COLO668 (cell line): ENCODE measurements at regions not wholly inside any gene's neighbourhood (a gene's known extent, or its start where the extent isn't known, plus 50 kb on each side); places are given as distances from the start of the nearest gene placed in this dataset.

Experiments used
- DNase-seq: peaks from one replicate; lab custom pipeline; 2025; ENCODE audit not compliant: unreplicated experiment; lab: John Stamatoyannopoulos, UW

DNA sequence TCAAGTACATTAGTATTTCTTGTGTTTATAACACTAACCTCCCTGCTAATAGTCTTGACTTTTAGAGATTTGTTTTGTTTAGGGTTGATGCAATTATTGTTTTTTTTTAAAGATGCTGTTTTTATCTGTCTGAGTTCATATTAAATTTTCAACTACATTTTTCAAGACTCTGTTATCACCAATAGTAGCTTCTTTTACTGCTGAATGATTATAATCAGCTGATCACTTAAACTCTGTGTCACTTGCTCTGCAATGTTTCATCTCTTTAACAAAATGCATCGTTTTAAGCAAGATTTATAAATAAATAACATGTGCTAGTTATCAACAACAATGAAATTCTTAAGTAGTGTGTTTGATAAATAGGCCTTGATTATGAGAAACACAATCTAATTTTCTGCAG is 920.9 kb upstream of the PCDH20 start:
- no peak for DNase-seq

DNA sequence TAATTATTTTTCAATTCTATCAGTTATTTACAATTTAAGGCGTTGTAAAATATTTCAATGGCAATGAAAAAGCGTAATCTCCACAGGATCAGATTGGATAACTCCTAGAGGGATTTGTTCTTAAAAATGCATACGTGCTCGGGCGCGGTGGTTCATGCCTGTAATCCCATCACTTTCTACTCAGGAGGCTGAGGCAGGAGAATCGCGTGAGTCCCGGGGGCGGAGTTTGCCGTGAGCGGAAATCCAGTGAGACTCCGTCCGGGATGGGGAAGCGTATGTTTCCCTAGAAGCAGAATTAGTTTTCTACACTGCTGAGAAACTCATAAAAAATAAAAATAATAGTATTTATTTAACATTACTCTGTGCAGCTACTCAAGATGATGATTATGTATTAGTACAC is 917.8 kb upstream of the PCDH20 start:
- no peak for DNase-seq

DNA sequence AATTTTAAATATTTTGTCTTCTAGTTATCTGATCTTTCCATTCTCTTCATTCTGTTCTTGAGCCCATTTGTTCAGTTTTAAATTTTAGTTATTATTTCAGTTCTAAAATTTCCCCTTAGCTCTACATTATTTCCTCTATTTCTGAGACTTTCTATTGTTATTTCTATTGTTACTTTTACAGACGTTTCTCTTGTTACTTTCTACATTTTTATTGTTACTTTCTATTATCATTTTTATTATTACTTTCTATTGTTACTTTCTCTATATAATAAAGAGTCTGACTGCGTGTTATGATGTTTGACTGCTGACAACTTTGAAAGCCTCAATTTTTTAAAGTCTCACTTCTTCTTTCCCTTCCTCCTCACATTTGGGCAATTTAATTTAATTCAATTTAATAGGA is 915.7 kb upstream of the PCDH20 start:
- DNase-seq: no peak

DNA sequence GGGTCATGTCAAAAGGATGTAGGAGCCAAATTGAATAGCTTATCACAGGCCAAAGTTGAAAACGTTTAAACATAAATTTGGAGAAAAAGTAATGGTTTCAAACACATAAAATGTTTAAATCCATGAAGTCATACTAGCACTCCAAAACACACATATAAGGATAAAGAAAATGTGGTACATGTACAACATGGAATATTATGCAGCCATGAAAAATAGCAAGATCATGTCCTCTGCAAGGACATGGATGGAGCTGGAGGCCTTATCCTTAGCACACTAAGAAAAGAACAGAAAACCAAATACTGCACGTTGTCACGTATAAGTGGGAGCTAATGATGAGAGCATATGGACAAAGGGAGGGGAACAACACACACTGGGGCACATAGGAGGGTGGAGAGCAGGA is 911.7 kb upstream of the PCDH20 start:
- no peak for DNase-seq

DNA sequence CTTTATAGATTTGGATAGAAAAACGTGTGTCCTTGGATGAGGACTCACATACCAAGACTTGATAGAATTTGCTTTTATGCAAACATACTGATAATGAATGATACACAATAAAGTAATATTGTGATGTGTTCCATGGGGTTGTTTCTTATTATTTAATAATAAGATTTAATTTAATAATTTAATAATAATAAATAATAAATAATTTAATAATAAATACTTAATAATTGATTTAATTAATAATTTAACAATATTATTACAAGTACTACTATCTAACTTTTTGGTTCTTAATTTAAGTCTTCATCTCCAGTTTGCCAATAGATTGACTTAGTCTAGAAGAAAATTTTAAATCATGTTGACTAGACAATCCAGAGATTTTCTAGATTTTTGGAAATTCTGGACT is 909.2 kb upstream of the PCDH20 start:
- DNase-seq: no peak

DNA sequence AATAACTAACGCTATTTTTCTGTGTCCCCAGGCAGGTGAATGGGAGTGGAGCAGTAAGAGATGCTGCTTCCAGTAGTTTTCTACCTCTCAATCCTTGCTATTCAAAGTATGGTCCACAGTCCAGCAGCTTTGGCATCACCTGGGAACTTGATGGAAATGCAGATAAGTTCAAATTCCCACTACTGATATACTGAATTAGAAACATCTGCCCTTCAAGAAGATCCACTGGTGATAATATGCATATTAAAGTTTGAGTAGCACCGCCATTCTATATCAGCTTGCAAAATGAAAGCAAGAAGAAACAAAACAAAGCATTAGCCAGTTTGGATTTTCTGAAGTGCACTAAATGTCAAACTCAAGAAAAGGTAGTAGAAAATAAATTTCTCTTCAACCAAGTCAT is 906.2 kb upstream of the PCDH20 start:
- no peak for DNase-seq

DNA sequence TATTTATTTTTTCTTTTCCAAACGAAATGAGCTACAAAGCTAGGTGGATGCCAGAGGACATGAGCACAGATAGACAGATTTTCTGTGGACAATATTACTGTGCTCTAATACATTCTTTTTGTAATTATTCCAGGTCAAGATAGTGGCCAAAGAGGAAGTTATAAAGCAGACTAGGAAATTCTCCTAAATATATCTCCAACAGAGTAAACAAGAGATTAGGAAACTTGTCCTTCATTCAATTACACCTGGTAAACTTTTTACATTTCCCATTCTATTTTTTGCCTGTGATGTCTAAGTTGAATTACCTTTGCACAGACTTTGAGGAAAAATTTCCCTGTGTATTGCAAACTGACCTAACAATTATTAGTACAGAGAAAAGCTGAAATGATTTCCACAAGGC is 905.5 kb upstream of the PCDH20 start:
- no peak for DNase-seq

DNA sequence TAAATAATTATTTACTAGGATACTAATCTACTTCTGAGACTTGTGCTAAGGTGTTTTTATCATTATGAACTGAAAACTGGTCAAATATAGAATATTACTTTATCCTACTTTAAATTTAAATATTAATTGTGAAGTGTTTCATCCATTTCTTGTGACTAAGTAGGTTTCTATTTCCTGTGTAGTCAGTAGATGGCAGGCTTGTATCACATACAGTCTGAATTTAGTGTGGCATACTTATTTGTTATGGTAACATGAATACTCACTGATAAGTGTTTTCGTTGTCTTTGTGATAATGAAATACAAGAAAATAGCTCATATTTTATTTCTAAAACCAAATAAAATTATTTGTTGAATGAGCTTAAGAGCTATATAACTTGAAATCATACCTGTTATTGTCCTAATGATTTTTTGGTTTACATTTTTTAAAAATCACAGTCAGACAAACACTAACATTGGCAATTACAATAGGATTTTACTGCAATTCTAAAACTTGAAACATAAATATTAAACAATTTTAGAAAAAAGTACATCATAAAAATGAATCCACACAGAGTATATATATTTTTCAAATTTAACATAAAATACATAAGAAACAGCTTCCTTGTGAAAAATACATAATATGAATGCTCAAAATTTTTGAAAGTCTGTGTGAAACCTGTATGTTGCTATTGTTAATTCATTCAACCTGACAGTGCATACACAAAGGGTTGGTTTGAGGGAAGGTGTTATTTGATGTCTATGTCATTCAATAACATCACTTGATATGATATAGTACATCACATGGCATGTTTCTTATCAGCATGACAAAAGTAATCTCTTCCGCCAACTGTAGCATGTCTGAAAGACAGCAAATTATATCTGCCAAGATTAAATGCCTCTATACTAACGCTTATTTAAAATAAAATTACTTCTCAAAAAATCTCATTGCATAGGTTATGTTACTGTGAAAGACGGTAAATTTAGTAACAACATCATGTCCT is 904.8 kb upstream of the PCDH20 start:
- DNase-seq: peak; percentile 18

DNA sequence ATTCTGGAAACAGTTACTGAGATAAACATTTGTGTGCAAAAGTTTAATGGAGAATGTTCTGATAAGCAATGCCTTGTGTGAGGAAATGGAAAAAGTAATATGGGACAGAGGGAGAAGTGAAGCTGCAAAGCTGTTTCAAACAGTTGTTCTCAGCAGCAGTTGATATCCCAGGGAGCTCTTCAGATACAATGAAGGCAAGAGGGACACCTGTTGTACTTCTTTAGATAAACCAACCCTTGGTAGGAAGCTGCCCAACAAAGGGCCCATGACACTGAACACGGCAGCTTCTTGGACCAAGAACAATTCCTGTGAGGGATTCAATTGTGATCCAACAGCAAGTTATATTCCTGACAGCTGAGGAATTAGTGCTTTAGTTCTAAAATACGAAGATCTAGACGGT is 894.3 kb upstream of the PCDH20 start:
- DNase-seq: no peak

DNA sequence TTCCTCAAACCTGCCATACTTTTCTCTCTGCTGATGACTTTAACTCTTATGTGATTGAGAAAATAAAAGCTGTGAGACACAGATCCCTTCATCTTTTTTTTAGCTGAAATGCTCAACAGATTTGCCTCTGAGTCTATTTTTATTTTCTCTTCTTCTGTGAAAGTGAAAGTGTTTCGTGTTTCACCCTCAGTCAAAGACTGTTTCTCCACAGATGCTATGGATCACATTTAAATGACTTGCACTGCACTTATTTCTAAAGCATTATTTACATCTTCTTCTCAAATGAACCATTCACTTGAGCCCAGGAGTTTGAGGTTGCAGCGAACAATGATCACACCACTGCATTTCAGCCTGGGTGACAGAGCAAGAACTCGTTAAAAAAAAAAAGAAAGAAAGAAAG is 890.1 kb upstream of the PCDH20 start:
- DNase-seq: no peak

DNA sequence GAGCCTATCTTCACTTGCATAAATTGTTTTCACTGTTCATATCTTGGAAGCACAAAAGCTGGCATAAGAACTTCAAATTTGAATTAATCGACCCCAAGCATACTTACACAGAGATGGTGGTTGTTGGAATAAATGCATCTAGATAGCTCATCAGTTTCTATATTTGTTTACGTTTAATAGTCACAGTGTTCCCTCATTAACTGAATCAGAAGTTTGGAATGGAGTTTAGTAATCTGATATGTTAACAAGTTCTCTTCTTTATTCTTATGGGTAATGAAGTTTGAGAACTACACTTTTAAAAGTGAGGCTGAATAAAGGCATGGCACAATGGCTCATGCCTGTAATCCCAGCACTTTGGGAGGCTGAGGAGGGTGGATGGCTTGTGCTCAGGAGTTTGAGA is 886.7 kb upstream of the PCDH20 start:
- DNase-seq: no peak

DNA sequence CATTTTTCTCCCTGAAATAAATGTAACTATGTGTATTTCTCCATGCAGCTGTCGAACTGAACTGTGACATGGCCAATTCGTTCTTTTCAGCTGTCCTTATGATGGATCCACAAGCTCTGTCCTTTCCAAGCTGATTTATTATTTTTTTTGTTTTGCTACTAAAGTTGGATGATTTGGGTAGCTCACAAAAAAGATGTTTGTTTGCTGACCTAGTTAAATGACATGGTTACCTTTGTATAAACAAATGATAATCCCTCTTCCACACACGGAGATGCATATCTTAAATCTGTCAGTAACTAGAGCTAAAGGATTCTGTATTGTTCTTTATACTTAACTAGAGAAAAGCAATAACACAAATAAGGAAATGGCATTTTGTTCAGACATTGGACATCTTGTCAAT is 884.3 kb upstream of the PCDH20 start:
- no peak for DNase-seq

DNA sequence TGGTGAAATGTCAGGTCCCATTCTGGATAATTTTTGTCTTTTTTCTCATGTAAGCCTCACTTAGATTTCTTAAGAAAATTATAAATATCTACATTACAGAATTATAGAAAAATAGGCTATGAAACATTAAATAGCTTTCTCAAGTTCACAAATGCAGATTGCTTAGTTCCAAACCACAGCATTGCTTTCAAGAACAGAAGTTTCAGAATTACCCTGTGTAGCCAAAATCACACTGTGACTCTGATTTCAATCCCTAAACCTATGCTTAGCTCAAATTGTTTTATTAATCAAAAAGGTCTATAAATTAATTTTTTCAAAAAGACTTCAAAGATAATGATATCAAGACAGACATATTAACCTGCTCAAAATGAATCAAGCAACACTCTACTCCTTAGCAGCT is 881.2 kb upstream of the PCDH20 start:
- no peak for DNase-seq

DNA sequence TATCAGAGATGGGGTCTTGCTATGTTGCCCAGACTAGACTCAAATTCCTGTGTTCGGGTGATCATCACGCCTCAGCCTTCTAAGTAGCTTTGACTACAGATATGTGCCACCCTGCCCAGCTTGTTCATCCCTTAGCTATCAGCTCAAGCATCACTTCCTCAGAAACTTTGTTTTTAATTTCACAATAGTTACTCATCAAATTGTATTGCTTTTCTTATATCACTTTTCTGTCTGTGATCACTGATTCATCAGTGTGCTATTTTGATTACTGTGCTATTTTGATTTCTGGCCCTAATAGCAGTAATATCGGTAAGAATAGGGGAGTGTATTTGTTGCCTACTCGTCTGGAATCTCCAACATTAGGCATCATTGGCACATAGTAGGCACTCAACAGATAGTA is 878.6 kb upstream of the PCDH20 start:
- DNase-seq: no peak

DNA sequence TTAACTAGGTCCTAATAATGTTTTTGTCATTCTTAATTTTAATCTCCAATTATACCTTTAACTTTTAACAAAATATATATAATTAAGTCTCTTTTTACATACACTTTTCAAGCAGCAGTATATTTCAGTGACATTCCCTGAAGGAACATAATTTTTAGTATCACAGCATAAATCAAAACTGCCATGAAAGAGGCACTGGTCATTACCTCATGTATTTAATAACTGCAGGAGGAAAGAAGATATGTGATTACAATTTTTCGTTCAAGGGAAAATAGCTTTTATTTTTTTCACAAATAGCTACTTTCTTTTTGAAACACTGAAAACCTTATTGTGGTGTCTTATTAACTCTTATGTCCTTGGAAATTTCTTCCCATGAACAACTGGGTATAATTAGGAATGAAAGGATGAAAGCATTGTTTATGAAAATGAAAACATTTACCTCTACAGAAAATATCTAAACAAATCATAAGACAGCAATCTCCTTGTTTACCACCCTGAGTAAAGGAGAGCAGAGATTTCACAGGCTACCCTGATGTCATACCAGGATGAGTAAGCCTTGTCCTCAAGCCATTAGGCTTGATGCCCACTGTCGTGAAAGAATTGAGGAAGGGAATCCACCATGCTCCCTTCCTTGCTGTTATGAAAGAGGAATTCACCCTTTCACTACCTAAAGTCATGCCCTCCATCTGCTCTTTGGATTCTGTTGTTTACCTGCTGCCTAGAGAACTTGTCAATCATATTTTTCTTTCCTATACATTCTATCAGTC is 877.2 kb upstream of the PCDH20 start:
- DNase-seq: no peak

DNA sequence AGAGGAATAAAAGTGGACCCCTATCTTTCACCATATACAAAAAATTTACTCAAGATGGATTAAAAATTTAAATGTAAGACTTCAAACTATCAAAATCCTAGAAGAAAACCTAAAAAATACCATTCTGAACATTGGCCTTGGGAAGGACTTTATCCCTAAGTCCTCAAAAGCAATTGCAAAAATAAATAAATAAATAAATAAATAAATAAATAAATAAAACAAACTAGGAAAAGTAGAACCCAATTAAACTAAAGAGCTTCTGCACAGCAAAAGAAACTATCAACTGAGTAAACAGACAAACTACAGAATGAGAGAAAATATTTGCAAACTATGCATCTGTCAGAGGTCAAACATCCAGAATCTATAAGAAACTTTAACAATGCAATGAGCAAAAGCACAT is 874.9 kb upstream of the PCDH20 start:
- DNase-seq: no peak

DNA sequence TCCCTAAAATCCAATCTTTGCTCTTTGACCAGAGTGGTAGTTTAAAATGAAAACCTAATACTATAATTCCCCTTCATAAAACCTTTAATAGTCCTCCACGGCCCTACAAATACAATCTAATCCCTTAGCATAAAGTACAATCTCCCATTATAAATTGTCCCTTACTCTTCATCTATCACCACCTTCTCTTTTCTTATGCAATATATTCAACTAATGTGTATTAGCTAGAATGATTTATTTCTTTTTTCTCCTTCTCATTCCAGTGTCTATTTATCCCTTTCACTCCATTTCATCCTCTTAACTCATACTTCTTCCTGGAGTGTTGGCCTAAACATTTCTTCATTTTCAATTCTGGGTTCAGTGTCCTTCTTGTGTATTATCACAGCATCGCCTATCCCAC is 872.1 kb upstream of the PCDH20 start:
- no peak for DNase-seq

DNA sequence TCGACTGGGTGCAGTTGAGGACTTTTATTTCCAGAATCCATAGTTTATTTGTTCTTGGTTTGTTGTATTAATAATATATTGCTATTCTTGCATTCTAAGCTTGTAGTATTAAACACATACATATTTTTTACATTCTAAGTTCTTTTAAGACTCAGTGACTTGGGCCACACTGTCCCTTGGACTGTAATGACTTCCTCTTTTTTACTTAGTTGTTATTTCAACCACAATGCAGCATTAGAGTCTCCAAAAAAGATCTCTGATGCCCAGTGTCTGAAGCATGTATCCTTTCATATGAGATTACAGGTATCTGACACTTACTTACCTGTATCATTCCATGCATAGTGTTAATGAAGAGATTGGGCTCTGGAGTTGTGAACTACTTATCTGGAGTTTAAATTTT is 864.9 kb upstream of the PCDH20 start:
- no peak for DNase-seq

DNA sequence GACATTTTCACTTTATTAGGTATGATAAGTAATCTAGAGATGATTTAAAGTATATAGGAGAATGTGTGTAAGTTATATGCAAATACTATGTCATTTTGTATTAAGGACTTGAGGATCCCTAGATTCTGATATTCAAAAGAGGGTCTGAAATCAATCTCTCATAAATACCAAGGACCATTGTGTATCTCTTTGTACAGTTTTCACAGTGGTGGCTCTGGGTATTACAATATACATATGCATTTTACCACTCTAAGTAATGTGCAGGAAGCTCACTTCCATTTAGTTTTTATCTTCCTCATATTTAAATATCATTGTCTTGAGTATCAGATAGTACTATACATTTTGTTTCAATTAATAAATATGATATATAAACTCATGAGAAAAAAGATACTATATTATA is 862.6 kb upstream of the PCDH20 start:
- DNase-seq: no peak

DNA sequence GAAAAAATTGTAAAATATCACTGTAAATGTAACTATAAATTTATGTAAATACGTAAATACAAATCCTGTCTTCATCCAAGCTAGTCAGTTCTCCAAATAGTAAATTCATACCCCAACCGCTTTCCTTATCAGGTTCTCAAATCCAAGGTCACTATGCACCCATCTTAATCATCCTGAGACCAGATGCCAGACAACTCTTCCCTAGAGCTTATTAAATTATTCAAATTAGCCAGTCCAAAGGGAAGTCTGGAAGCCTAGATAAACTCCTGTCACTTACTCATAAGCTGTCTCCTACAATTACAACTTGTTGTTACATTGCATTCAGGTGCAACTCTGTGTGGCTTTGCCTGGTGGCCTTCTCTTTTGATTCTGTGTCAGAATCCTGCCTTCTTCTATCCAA is 836.1 kb upstream of the PCDH20 start:
- no peak for DNase-seq

DNA sequence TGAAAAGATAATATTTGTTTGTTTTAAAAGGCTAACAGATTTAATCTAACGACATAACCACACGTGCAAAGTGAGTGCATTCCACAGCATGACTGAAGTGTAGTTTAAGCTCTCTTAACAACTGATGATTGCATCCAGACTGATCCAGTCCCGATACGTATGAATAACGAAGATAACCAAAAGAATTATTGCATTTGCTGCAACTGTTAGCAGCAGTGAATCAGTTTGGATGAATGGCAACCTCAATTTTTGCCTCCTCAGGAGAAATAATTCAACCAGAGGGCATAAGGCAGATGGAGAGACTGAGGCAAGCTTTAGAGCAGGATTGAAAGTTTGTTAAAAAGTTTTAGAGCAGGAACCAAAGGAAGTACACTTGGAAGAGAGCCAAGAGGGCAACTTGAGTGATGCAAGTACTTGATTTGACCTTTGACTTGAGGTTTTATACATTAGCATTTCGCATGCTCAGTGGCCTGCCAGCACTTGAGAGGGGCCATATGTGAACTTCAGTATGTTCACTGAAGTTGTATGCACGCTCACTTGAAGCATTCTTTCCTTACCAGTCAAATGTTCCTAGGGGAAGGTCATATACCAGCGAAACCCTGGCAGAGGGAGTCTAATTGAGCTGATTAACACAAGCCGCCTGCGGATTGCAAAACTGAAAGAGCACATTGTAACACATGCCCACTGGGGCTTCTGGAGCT is 835.0 kb upstream of the PCDH20 start:
- no peak for DNase-seq

DNA sequence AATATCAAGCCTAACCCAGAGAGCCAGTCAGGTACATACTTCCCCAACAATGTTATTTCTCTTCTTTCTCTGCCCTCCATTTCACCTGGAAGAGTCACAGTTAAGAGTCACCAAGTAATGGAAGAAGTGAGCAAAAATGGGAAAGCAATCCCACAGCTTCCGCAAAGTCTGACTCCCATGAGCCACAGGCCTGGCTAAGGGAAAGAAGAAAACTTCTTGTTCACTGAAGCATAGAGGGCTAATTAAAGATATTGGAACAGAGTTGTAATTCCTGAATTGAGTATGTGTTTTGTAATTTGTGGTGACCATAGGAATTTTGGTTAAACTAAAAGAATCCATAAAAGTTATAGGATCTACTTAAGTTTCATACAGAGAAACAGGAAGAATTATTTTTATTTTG is 830.9 kb upstream of the PCDH20 start:
- DNase-seq: no peak
